ENCODE measurements at regions not wholly inside any gene's neighbourhood (a gene's known extent, or its start where the extent isn't known, plus 50 kb on each side); places are given as distances from the start of the nearest gene placed in this dataset.

DNA sequence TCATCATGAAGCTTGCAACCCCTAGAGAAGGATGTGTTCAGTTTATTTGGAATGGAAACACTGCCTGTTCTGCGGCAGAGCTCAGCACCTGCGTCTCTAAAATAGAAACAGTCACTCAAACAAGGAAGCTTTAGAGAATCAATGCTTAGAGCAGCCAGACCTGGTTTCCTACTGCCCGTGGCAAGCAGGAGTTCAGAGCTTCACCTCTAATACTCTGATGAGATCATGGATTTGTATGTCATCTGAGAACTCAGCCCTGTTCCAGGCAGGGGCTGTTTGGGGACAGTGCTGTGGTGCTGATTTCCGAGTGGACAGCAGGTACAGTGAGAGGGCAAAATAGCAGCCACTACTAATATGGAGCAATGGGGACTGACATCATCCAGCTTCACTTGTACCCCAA, 236.0 kb upstream of the IRX1 start:
- DNase-seq: no peak

DNA sequence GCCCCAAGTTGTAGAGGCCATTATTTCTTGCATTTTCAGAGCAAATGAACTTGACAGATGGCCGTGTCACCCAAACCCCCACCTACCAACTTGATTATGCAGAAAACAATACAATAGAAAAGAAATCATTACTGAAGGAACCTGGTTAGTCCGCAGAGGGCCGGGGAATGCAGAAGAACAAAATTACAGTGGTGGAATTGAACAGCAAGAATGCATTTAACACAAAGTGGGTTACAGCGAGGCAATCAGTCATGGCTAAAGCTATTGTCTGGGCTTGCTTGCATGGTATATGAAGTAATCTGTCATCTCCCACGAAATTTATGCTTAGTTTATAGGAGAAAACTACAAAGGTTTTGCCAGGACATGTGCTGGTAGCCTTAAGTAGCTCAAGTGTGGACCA, 238.3 kb upstream of the IRX1 start:
- no peak for DNase-seq

DNA sequence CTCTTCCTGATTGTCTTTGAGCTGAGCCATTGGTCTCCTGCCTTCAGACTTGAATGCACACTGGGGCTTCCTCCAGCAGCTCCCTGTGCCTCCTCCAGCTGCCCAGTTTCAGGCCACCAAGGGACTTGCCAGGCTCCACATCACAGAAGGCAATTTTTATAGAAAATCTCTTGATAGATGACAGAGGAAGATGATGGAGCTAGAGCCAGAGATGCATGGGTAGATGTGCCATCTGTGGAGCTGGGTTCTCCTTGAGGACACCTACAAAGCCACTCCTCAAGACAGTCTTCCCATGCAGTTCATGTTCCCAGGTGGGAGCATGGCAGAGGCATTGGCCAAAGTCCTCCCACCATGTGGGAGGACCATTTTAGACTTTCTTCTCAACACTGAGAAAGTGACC, 239.6 kb upstream of the IRX1 start:
- DNase-seq: no peak

DNA sequence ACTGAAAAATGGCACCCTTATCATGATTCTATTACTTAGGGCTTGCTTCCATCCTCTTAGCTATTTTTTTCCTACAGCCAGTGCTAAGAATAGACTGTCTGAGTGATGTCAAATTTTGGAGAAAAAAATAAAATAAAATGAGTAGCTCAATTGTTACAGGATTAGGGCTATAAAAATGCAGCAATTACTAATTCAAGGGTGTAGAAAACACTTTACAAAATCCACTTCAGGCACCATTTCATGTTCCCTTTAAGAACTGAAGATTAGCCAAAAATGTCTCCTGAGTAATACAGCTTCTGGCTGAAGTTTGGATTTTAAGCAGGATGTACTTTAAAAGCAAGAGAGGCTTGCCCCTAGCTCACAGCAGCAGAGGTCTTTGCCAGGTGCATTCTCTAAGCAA, 240.5 kb upstream of the IRX1 start:
- no peak for DNase-seq

DNA sequence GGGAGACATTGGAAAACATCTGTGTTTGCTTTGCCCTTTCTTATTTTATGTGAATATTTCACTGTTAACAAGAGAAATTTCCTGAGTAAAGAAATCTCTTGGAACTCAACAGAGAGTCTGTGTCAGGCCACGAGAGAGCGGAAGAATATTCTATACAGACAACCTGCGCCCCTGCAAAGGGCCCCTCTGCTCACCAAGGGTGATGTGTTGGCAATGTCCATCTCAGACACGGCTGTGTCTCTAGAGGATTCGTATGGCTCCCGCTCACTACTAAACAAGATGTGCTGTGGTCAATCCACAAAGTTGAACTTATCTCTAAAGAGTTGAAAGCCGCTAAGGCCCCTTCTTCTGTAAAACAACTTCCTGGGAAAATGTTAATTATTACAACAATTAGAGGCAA, 241.0 kb upstream of the IRX1 start:
- DNase-seq: no peak

DNA sequence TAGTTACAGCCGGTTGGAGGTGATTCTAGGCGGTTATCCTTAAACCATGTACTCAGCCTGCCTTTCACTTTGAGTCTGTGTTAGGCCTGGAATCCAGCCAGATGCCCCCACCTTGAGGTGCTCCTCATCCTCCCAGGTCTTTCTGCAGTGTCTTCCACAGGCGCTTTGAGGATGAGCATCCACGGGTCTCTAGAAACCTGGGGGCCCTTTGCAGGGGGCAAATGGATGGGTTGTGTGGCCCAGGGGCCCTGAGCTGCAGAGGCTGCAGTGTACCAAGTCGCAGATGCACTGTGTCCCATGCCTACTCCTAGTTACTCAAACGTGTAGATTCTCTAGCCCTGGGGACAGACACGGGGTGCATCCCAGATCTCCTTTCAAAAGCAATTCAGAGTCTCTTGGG, 242.1 kb upstream of the IRX1 start:
- DNase-seq: no peak

DNA sequence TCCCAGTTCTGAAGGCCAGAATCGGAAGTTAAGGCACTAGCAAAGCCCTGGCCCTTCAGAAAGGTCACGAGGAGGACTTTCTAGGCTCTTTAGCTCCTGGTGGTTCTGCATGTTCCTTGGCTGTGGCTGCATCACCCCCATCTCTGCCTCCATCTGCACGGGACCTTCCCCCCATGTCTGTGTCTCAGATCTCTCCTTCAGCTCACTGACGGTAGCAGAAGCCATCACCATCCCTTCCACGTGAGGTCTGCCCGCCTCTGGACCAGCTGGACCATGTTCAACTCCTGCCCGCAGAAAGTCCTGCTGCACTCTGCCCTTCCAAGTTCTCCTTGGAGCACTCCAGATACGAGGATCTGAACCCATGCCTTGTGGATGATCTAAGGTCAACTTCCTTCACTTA, 242.9 kb upstream of the IRX1 start:
- DNase-seq: no peak

DNA sequence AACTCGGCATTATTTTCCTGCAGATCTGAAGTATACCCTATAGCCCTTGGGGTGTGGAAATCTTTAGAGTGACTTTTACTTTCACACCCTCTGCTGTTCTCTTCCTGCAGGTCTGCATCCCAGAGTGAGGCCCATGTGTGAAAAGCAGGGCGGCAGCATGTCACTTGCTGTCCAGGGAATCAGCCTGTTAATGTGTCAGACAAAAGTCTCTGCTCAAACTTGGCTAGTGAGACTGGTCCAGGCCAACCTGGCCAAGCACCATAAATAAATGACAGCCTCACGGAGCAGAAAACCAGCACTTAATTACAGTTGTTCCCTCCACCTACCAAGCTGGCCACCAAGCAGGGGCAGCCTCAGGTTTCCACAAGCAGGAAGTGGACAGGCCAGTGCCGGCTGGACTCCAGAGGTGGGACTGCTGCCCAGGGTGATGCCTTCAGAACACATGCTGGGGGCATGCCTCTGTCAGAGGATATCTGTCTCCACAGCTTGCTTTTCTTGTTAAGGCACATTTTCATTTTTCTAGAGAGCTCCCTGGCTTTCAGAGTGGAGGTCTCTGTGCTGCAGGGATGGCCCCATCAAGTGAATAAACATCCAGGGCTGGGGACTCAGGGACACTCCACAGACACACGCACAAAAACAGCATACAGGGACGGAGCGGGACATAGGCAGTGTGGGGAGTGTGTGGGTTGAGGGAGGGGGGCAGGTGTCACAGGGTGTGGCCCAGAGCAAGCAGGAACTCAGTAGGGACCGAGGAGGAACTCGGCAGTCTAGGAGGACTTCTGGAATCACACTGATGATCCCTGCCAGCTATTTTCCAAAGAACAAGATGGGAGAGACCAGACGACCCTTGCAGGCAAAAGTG, 243.8 kb upstream of the IRX1 start:
- DNase-seq: no peak

DNA sequence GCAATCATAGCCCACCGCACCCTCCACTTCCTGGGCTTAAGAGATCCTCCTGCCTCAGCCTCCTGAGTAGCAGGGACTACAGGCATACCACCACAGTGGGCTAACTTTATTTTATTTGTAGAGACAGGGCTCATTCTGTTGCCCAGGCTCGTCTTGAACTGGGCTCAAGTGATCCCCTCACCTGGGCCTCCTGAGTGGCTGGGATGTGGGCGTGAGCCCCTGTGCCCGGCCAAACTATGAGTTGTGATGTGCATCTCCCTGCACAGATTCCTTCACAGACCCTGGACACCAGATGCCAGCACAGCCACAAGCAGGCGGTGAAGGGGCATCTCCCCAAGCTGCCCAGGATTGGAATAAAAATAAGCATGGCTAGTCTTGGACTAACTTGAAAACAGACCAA, 244.9 kb upstream of the IRX1 start:
- DNase-seq: no peak

DNA sequence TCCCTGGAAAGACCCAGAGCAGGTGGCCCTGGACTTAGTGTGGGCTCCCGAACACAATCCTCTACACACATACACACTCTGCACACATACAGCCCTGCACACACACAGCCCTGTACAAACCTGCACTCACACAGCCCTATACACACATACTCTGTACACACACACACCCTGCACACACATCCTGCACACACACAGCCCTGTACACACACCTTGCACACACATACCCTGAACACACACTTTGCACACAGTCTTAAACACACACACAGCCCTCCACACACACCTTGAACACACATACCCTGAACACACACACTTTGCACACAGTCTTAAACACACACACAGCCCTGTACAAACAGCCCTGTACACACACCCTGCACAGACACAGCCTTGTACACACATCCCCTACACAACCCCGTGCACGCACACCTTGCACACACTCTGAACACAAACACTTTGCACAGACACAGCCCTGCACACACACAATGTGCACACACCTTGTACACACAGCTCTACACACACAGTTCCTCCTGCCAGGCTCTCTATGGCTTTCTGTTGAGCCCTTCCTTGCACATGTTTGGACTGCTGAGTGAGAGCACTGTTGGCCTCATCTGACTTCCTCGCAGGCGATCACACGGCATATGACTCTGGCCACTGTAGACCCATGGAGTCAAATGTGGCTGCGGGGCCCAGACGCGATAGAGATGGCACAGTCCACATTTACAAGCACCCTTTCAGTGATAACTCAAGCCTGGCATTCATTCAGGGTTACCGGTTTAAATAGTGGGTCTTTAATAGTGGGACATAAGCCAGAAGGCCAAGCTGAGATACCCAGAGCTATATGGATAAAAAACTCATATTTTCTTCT, 245.7 kb upstream of the IRX1 start:
- DNase-seq: no peak

DNA sequence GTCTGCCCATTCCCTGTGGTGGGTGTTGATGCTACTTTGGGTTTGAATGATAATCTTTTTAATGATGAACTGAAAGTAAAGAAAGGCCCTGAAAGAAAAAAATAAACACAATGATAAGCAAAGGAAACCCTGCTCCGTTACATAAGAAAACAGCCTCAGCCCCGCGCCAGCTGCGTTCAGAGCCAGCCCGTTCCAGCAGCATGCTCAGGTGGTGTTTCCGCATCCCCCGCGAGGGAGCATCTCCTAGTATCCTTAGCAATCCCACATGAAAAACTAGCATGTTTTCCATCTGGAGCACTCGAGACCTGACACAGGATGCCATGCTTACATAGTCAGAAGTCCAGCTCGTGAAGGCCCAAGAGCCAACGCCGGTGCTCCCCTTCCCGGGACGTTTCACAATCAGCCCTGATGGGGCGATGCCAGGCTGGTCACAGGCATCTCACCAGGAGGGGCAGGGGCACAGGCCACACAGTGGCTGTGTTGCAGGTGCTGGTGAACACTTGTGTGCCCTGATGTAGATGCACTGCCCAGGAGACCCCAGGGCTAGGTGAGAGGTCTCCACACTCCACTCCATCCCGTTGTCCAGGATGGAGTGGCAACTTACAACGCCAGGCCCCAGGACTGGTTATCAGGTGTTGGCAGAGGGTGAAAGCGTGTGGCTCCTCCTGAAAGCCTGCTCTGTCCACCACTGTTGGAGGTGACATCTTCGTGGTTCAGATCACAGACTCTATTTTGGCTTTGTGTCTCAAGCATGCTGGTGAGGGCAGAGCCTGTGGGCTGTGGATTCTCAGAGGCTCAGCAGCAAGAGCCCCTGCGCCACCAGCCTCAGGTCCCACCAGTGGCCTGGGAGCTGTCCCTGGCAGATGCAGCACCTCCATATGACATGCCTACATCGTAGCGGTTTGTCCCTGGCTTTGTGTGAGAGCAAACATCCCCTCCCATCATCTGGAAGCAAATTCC, 246.8 kb upstream of the IRX1 start:
- no peak for DNase-seq

DNA sequence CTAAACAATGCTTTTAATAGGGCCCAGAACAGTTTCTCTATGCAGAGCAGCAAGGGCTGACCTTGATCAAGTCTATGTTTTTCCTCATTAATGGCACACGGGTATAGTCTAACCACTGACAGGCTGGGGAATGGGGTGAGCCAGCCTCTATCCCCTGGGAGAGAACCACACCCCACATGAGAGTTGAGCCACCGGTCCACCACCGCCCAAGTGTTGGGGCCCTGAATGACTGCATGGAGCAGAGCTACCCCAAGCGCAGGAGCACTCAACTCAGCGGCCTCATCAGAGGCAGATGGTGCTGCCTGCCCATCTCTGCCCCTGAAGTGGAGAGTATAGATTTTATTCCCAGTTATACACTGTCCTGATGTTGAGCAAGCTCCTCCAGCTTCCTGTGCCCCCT, 247.9 kb upstream of the IRX1 start:
- no peak for DNase-seq

DNA sequence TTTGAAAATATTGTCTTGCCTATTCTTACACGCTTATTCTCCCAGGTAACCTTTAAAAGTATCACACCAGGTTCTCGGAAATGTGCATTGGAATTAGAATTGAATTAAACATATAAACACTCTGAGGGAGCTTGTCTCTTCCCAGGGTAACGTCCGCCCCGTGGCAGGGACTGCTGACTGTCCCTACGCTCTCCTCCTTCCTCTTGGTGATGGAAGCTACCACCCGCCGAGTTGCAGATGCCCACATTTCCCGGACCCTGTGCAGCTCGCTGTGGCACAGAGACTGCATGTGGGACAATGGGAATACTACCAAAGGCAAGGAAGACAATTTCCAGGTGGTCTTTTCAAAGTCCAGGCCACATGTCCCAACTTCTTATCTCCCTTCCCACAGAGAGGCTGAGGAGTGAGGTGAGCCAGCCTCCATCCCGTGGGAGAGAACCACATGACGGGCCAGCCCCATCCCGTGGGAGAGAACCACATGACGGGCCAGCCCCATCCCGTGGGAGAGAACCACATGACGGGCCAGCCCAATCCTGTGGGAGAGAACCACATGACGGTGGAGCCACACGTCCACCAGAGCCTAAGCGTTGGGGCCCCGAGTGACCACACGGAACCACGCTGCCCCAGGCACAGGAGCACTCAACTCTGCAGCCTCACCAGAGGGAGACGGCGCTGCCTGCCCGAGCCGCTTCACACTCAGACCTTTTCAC, 249.4 kb upstream of the IRX1 start:
- DNase-seq: no peak

DNA sequence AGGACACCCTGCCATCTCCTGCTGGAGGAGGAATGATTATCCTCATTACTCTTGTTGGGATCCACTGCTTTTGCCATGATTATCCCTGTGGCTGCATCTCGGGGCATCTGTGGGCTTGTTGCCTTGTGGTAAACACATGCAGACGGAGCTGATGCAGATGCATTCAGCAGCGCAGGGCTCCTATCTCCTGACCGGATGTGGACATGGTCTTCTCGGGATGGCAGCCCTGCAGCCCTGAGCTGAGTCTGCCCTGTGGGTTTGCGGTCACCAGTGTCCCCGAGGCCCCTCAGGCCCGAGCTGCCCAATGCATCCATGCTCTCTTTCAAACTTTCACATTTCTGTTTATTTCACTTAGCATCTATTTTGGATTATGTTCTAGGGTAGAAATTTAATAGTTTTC, 250.4 kb upstream of the IRX1 start:
- DNase-seq: no peak

DNA sequence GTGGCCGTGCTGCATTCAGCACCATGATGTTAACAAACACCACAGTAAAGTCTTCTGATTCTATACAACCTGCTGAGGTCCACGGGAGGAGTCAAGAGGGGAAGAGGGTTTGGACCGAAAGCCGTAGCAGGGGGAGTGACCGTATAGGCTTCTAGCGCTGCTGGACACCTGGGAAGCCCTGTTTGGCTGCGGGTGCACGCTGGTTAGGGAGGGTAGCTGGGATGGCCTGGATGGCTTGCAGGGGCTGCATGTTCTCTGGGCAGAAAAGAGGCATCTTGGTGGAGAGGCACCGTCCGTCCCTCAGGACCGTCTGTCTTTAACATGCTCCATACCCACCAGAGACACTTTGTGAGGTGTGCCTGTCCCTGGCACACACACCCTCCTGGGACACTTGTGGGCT, 251.0 kb upstream of the IRX1 start:
- DNase-seq: no peak

DNA sequence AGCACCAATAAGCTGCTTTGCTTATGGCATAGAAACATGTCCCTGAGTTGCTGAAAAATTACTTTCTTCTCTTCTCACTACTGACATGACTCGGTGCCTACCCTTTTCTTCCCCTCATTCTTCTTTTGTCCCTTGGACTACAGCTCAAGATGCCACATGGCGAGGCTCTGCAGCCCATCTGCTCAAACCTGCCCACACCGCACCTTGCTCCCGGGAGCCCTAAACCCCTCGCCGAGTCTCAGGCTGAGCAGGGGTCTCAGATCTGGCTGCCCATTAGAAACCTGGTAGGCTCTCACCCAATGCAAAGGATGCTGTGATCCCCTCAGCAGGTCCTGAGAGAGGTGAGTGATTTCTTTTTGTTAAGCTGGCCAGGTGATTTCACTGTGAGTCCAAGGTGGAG, 251.7 kb upstream of the IRX1 start:
- no peak for DNase-seq

DNA sequence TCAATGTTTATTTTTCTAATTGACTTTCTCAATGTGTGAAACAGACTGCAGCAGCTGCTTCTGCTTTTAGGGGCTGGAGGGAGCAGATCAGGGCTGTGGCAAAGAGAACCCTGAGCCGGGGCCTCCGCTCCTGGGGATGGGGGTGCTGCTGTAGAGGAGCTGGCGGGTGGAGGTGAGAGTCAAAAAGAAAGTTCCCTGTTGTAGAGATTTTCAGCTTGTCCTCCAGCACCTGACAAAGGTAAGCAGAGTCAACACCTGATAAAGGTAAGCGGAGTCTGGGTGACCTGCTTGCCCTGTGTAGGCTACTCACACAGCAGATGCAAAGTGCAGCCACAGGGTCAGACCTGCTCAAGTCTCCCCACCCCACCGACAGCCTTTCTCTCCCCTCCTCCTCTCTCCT, 252.4 kb upstream of the IRX1 start:
- DNase-seq: no peak

DNA sequence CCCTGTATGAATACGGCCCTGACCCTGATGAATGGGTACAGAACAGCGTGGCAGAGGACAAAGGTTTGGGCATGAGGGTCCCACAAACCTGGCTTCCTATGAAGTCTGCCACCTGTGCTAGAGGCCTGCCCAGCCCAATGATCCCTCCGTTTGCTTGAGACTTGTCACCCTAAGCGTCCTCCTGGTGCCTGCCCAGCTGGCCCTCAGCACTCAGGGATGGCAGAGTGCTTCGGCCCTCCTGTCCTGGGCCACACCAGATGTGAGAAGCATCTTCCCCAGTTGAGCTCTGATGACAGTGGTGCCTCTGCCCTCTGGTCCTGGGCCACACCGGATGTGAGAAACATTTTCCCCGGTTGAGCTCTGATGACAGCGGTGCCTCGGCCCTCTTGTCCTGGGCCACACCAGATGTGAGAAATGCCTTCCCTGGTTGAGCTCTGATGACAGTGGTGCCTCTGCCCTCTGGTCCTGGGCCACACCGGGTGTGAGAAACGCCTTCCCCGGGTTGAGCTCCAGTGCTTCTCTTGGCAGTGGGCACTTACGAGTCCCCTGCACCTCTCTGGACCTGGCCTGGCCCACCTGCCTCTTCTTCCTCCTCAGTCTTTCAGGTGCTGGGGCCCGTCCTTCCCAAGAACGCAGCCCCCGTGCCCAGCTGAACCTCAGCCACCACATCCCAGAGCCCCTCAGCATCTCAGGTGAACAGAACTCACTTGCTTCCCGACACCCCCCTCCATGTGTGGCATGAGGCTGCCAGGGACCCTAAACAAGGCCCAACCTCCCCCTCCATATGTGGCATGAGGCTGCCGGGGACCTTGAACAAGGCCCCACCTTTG, 253.1 kb upstream of the IRX1 start:
- no peak for DNase-seq

DNA sequence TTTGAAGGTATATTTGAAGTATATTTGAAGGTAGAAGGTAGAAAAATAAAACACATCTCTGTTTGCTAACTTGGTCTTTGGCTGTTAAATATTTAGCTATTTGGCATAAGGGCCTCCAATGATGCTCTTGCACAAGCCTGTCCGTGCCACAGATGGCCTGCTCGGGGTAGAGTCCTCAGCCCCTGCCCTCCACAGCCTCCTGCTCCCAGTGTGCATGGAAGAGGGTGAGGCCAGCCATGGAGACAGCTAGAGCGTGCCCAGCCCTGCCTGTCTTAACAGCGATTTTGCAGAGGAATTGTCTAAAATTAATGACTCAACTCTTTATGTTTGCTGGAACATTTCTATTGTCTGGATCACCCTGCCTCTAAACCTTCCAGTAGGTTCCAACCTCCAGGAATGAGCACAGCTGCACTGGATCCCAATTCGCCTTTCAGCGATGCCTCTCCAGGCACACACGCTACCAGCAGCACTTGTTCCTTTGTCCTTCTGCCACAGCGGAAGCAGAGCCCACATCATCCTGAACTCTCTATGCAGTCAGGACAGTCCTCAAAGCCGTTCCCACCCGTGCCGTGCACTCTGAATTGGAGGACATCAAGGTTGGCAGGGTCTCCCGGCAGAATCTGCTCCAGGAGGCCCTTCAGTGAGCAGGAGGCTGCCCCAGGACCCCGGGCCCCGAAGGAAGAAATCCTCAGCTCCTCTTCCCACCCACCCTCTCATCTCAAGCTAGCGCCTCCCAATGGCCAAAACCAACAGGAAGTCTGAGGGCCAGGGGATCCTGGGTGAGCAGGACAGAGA, 254.0 kb upstream of the IRX1 start:
- no peak for DNase-seq

DNA sequence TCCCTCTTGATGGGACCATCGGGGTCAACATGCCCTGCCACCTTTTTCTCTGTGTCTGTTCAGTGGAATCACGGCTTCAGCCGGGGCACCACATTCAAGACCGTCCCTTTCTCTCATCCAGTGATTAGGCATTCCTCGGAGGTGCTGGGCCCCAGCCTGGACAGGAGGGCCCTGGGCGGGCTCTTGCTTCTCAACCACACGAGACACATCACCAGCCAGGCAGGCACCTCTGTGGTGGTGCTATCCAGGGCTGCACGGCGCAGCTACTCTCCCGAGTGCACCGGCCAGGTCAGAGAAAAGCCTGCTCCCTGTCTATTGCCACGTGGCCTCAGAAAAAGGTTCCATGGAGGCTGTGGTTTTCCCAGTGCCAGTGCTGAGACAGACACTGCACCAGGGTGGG, 255.2 kb upstream of the IRX1 start:
- DNase-seq: no peak

DNA sequence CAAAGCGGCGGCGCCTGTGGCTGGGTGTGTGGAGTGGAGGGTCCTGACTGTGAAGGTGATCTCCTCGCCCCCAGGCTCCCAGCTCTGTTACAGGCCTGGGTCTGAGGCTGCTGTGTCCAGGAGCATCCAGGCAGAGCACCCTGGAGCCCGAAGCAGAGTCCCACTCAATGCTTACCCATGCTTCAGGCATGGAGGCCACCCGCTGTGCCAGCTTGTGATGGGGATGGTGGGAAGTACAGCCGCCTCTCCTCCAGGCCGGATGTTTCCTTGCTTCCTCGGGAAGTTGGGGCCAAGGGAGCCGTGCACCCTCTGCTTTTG, 255.9 kb upstream of the IRX1 start:
- no peak for DNase-seq
